Psoas muscle (tissue), 7 donors: ENCODE measurements at regions not wholly inside any gene's neighbourhood (a gene's known extent, or its start where the extent isn't known, plus 50 kb on each side); places are given as distances from the start of the nearest gene placed in this dataset.

Experiments
- ATAC-seq, 4 donors: fragments of 200-7000 bp; cut with Tn5 transposase; one replicate each; pipeline ENCODE4 v1.9.1; 2020; ENCODE audit warnings: moderate library complexity in 3 of 4, mild to moderate bottlenecking in 2 of 4
- DNase-seq, 2 donors: peaks; one replicate each; pipeline ENCODE4 v3.0.0-alpha.2; 2020
- H3K27ac ChIP-seq: fragments of 200-600 bp; one replicate; pipeline ENCODE4 v1.8.0; 2022
- H3K27me3 ChIP-seq, 3 donors: fragments of 200-600 bp in 1 of 3; one replicate each; pipeline versions ENCODE4 v1.6.1 to v1.8.0; 2013 to 2022; ENCODE audit warnings: low read length in 2 of 3, mild to moderate bottlenecking in 2 of 3, moderate library complexity in 1 of 3; ENCODE audit not compliant: insufficient read depth in 3 of 3
- H3K36me3 ChIP-seq, 2 donors: fragments of 200-600 bp in 1 of 2; one replicate each; pipeline versions ENCODE4 v1.6.1 to v1.8.0; 2013 to 2022; ENCODE audit warnings: low read depth in 1 of 2, mild to moderate bottlenecking in 1 of 2, moderate library complexity in 1 of 2; ENCODE audit not compliant: insufficient read depth in 1 of 2
- H3K4me1 ChIP-seq: fragments of 200-600 bp; one replicate; pipeline ENCODE4 v1.8.0; 2022
- H3K4me3 ChIP-seq: fragments of 200-600 bp; one replicate; pipeline ENCODE4 v1.8.0; 2022; ENCODE audit warnings: mild to moderate bottlenecking
- H3K9me3 ChIP-seq: fragments of 200-600 bp; one replicate; pipeline ENCODE4 v1.8.0; 2022
- CTCF ChIP-seq: fragments of 200-600 bp; IDR thresholded peaks from one replicate; pipeline ENCODE4 v1.8.0; 2022; ENCODE audit warnings: antibody characterized with exemption
- WGBS, 3 donors: extraction: QIAGEN DNeasy Blood & Tissue Kit; methylation state at CpG; one replicate each; pipeline versions ENCODE4 v1.1.6 to v1.1.7; 2013; 5-methylcytosine and 5-hydroxymethylcytosine counted together
- intact Hi-C, 2 donors: fragments of 100-400 bp; cut with DNase I; formaldehyde crosslinking; loops; one replicate each; pipeline versions ENCODE4 v1.11.0 to v1.14.2; 2022
- donor health status: healthy with polysubstance abuse.
- donor health status: DM: no; HTN: no; CAD: no; lungs with moderate emphysema.
- donor health status: Bipolar disorder and iron deficiency.
- donor health status: healthy.
- donor health status: DM: yes; HTN: yes; CAD: no.
- donor health status: DM: no; HTN: no; CAD: no.
- donor health status: DM: yes; HTN: yes; CAD: no.

GRCh38 chr12:126608607-126609175, 1543.5 kb downstream of the AACS start:
- no peaks in the 10 kb centered on the region for H3K36me3 ChIP-seq
- DNase-seq: no peak
- no peak for ATAC-seq
- no peaks in the 10 kb centered on the region for H3K4me1 ChIP-seq
- no peak overlapping the region for H3K27ac ChIP-seq
- H3K4me3 ChIP-seq: no peak overlapping the region
- 70 to 86% (median 83%) methylated on average over 2 of the region's 2 CpGs for WGBS, 3 donors
- TF ChIP-seq CTCF: no peak
- H3K9me3 ChIP-seq: peaks cover 12% of the 10 kb centered on the region
- intact Hi-C loops: no loop called here
- H3K27me3 ChIP-seq: peaks cover 0 to 2% (median 0%) of the 10 kb centered on the region in 3 donors

GRCh38 chr12:126616441-126616840, 1551.2 kb downstream of the AACS start:
- 93 to 95% (median 94%) methylated on average over 16 of the region's 16 CpGs for WGBS, 3 donors

GRCh38 chr12:126617312-126617711, 1552.1 kb downstream of the AACS start:
- ATAC-seq (no peak), DNase-seq (no peak)
- intact Hi-C loops: no loop called here
- no peaks in the 10 kb centered on the region for H3K4me1 ChIP-seq
- H3K9me3 ChIP-seq: peaks cover 7% of the 10 kb centered on the region
- no peaks in the 10 kb centered on the region for H3K36me3 ChIP-seq
- no peaks in the 10 kb centered on the region for H3K27me3 ChIP-seq
- 88 to 93% (median 89%) methylated on average over 5 of the region's 5 CpGs for WGBS, 3 donors
- no peak for TF ChIP-seq CTCF
- H3K4me3 ChIP-seq: no peak overlapping the region
- H3K27ac ChIP-seq: no peak overlapping the region

More at GRCh38 chr12:126616441-126616840, 1551.2 kb downstream of the AACS start:
- Histone ChIP-seq H3K4me1 (no peaks in the 10 kb centered on the region), H3K27ac (no peak overlapping the region), H3K9me3 (peaks cover 12% of the 10 kb centered on the region), H3K4me3 (no peak overlapping the region), H3K27me3 (no peaks in the 10 kb centered on the region), H3K36me3 (no peaks in the 10 kb centered on the region)
- ATAC-seq (no peak), DNase-seq (no peak)
- intact Hi-C loops: no loop called here
- no peak for TF ChIP-seq CTCF

GRCh38 chr12:126627596-126627995, 1562.4 kb downstream of the AACS start:
- H3K27ac ChIP-seq: no peak overlapping the region
- no peaks in the 10 kb centered on the region for H3K36me3 ChIP-seq
- no peaks in the 10 kb centered on the region for H3K27me3 ChIP-seq
- TF ChIP-seq CTCF: no peak
- ATAC-seq (no peak), DNase-seq (no peak)
- no peaks in the 10 kb centered on the region for H3K9me3 ChIP-seq
- intact Hi-C loops: no loop called here
- H3K4me3 ChIP-seq: no peak overlapping the region
- no peaks in the 10 kb centered on the region for H3K4me1 ChIP-seq
- WGBS, 3 donors: 55 to 57% (median 57%) methylated on average over 4 of the region's 4 CpGs

GRCh38 chr12:126636821-126637220, 1571.6 kb downstream of the AACS start:
- intact Hi-C loops: no loop called here
- no peak for TF ChIP-seq CTCF
- WGBS, 3 donors: 64 to 78% (median 68%) methylated on average over 4 of the region's 4 CpGs

More at GRCh38 chr12:126636821-126637220, 1571.6 kb downstream of the AACS start:
- Histone ChIP-seq H3K27ac (no peak overlapping the region), H3K36me3 (no peaks in the 10 kb centered on the region), H3K9me3 (no peaks in the 10 kb centered on the region), H3K4me1 (no peaks in the 10 kb centered on the region), H3K27me3 (no peaks in the 10 kb centered on the region), H3K4me3 (no peak overlapping the region)
- ATAC-seq (no peak), DNase-seq (no peak)
